Epidermal melanocyte (primary cell): ENCODE measurements at regions not wholly inside any gene's neighbourhood (a gene's known extent, or its start where the extent isn't known, plus 50 kb on each side); places are given as distances from the start of the nearest gene placed in this dataset.
"Not testable (repeated sequence)": the region's sequence is repeated elsewhere in the genome, so short reads cannot be mapped to it uniquely, and the experiment has no call there.

Source experiments
- DNase-seq: peaks from one replicate; pipeline ENCODE4 v3.0.0; 2011; ENCODE audit warnings: low spot score; ENCODE audit not compliant: insufficient read length

- no peak for DNase-seq
These were observed 62.6 kb upstream of the EN2 start for GRCh38 chr7:155395176-155395797.

DNA sequence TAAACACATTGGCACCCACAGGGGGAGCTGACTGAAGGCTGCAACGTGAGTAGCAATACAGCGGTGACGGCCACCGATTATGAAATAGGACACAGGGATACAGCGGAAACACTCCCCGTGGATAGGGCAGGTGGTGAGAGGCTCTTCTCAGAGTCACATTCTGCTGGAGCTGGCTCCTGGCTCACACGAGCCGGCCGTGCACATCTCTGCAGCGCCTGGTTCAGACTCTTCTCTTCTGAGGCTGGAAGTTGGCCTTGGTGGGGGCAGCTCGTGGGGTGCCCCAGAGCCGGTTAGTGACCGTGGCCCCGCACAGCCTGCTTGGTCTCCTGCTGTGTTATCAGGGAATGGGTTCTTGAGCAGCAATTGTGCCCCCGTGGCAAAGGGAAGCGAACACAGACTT lies 61.3 kb upstream of the EN2 start:
- DNase-seq, result no peak

GRCh38 chr7:155397758-155398714 lies 59.9 kb upstream of the EN2 start:
- not testable (repeated sequence) for DNase-seq

GRCh38 chr7:155398944-155399343 lies 59.0 kb upstream of the EN2 start:
- no peak for DNase-seq

DNA sequence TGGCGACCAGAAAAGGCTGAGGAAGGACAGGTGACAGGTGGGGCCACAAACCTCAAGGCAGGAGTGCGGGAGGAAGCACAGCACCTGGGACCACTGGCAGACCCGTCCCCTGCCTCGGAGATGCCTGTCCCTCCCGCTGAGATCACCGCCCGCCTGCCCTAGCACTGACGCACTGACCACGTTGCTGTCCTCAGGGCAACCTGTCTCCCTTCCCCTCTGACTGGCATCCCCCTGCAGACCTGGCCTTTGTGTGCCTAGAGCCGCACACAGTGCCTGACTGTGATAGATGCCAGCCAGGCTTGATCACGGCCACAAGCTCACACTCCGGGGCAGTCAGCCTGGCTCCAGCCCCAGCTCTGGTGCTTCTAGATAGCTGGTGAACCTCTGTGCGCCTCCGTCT lies 58.4 kb upstream of the EN2 start:
- DNase-seq, result no peak

GRCh38 chr7:155401231-155401630 lies 56.7 kb upstream of the EN2 start:
- DNase-seq, result no peak

DNA sequence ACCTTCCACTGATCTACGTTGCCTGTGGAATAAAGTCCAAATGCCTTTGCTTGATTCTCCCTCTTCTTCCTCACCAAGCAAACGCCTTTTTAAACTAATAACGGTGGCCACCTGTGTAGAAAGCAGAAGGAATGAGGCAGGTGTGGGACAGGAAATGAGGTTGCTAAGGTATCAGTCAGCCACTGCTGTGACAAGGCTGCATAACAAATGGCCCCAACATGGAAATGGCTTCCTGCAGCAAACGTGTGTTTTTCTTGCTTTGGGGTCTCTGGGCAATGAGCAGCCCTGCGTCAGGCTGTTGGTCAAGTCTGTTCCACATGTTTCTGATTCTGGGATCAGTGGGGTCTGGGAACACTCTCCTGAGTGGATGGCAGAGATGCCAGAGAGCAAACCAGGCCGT lies 56.0 kb upstream of the EN2 start:
- DNase-seq, result no peak

DNA sequence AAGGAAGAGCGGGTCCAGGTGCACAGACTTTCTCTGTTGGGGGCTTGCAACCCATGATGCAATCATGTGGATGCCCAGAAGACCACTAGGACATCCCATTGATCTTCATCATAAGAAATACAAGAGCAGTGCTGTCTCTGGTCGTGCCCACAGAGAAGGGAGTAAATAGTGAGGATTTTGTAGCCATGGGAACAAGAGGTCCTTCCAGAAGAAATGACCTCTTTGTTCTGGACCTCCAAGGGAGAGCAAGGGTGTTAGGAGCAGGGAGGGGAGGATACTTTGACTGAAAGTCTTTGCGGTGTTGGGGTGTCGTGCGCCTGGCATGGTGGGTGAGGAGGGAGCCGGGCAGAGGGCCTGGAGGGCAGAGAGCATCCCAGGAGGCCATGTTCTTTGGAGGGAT lies 55.0 kb upstream of the EN2 start:
- DNase-seq, result no peak

DNA sequence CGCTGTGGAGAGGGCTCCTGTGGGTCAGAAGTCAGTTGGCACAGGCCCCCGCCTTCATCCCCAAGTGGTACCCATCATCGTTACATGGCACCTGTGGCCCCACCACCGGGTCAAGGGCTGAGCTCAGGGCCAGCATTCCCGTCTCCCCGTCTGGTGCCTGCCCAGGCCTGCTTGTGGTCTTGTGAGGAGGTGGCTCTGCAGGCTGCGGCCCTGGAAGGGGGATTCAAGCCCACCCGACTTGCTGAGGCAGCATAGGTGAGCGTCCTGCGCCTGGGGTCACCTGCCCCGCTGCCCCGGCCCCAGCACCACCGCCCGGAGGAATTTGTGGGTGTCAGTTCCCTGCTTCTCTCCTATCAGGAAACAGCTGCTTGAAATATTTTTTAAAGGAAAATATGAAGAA lies 53.0 kb upstream of the EN2 start:
- no peak for DNase-seq

GRCh38 chr7:155405399-155406318 lies 52.3 kb upstream of the EN2 start:
- DNase-seq, result no peak

GRCh38 chr7:155407799-155408198 lies 50.1 kb upstream of the EN2 start:
- no peak for DNase-seq
